Endothelial cell of umbilical vein (primary cell): ENCODE measurements at regions not wholly inside any gene's neighbourhood (a gene's known extent, or its start where the extent isn't known, plus 50 kb on each side); places are given as distances from the start of the nearest gene placed in this dataset.

Experiments used
- BruUV-seq: library from RNA; stranded (reverse); fragments of 400-500 nt; replicated peaks from 2 replicates; lab custom pipeline; 2021; lab: Mats Ljungman, UMichigan
- CTCF ChIA-PET: fragments of 300-600, 350-600 bp; sonication (Branson Sonifier 250); formaldehyde crosslinking; loops from one replicate; lab custom pipeline; 2021; ENCODE audit warnings: antibody characterized with exemption, inconsistent platforms; lab: Charles Lee
- POLR2A ChIA-PET: fragments of 300-600, 350-600 bp; sonication (Branson Sonifier 250); formaldehyde crosslinking; loops from one replicate; lab custom pipeline; 2021; ENCODE audit warnings: antibody characterized with exemption, inconsistent platforms; lab: Charles Lee
- DNase-seq: peaks from one replicate; pipeline ENCODE4 v3.0.0-alpha.2; 2011; ENCODE audit warnings: low read depth, low spot score
- FAIRE-seq: peaks from 2 replicates; lab custom pipeline; 2011; peaks lifted over from hg19 to GRCh38; lab: Jason Lieb, UNC
- H2AFZ ChIP-seq: 2 replicates; pipeline ENCODE4 v1.6.0; 2012; ENCODE audit warnings: low read depth, low read length, control low read depth, inconsistent platforms
- H3K27ac ChIP-seq: 2 replicates; pipeline ENCODE4 v1.5.1; 2011; ENCODE audit warnings: low read depth, mild to moderate bottlenecking, control low read depth, low read length, moderate library complexity; ENCODE audit not compliant: insufficient read depth
- H3K27me3 ChIP-seq, 2 experiments: 2 replicates each; pipeline versions ENCODE4 v1.6.0 to v1.6.1; 2011; ENCODE audit warnings: low read length in 2 of 2, mixed read lengths in 1 of 2; ENCODE audit not compliant: control insufficient read depth in 2 of 2, insufficient read depth in 2 of 2
- H3K36me3 ChIP-seq, 2 experiments: 2 replicates in 1 of 2; 3 replicates in 1 of 2; pipeline ENCODE4 v1.5.1; 2011; ENCODE audit warnings: low read length in 2 of 2, mild to moderate bottlenecking in 1 of 2, moderate library complexity in 1 of 2; ENCODE audit not compliant: control insufficient read depth in 2 of 2, insufficient read depth in 2 of 2; ENCODE audit errors: extremely low read depth in 1 of 2
- H3K4me1 ChIP-seq: 3 replicates; pipeline ENCODE4 v1.5.1; 2011; ENCODE audit warnings: mild to moderate bottlenecking, low read length; ENCODE audit not compliant: control insufficient read depth, insufficient read depth; ENCODE audit errors: extremely low read depth
- H3K4me2 ChIP-seq: 2 replicates; pipeline ENCODE4 v1.6.1; 2011; ENCODE audit warnings: low read length, control low read depth, mixed read lengths; ENCODE audit not compliant: insufficient read depth
- H3K4me3 ChIP-seq, 3 experiments: fragments of 200-600 bp in 1 of 3; sonication (generic), shearing (Covaris generic) in 1 of 3; replicated peaks in 1 of 3; 2 replicates each; pipeline ENCODE4 v1.5.1; 2011 to 2016; ENCODE audit warnings: control low read depth in 3 of 3, low read length in 3 of 3, mild to moderate bottlenecking in 2 of 3, inconsistent platforms in 1 of 3, low read depth in 1 of 3, moderate library complexity in 1 of 3; ENCODE audit not compliant: insufficient read depth in 1 of 3
- H3K79me2 ChIP-seq: 2 replicates; pipeline ENCODE4 v1.6.0; 2012; ENCODE audit warnings: low read length, inconsistent platforms; ENCODE audit not compliant: control insufficient read depth, insufficient read depth
- H3K9ac ChIP-seq: replicated peaks from 2 replicates; pipeline ENCODE3; 2011; ENCODE audit warnings: low read length, control low read depth; ENCODE audit not compliant: insufficient read depth; ENCODE audit errors: extremely low read depth
- H3K9me1 ChIP-seq: replicated peaks from 3 replicates; pipeline ENCODE4 v1.6.0; 2011; ENCODE audit warnings: mild to moderate bottlenecking, low read length; ENCODE audit not compliant: control insufficient read depth, insufficient read depth; ENCODE audit errors: extremely low read depth
- H3K9me3 ChIP-seq: replicated peaks from 2 replicates; pipeline ENCODE4 v1.5.1; 2012; ENCODE audit warnings: low read length, inconsistent platforms; ENCODE audit not compliant: control insufficient read depth, insufficient read depth
- H4K20me1 ChIP-seq: replicated peaks from 2 replicates; pipeline ENCODE3; 2011; ENCODE audit warnings: mild to moderate bottlenecking, low read length; ENCODE audit not compliant: control insufficient read depth, insufficient read depth; ENCODE audit errors: extremely low read depth
- CTCF ChIP-seq, 2 donors: IDR thresholded peaks; 1 replicate in 1 of 2; 2 replicates in 1 of 2; pipeline ENCODE4 v1.5.1; 2011; ENCODE audit warnings: low read length in 2 of 2, mild to moderate bottlenecking in 2 of 2, moderate library complexity in 2 of 2, control low read depth in 1 of 2, inconsistent platforms in 1 of 2, low read depth in 1 of 2; ENCODE audit not compliant: insufficient read depth in 1 of 2; ENCODE audit errors: extremely low read depth in 1 of 2
- EZH2 ChIP-seq: IDR thresholded peaks from 2 replicates; pipeline ENCODE4 v1.6.1; 2012; ENCODE audit warnings: borderline replicate concordance, low read depth, mild to moderate bottlenecking, moderate library complexity, low read length, inconsistent platforms; ENCODE audit not compliant: severe bottlenecking
- FOS ChIP-seq: IDR thresholded peaks from 2 replicates; pipeline ENCODE4 v1.6.1; 2011; ENCODE audit warnings: mild to moderate bottlenecking, low read length, moderate library complexity, borderline replicate concordance; ENCODE audit not compliant: insufficient read depth
- GATA2 ChIP-seq: IDR thresholded peaks from 2 replicates; pipeline ENCODE4 v1.7.0; 2011; ENCODE audit warnings: low read depth, mild to moderate bottlenecking, moderate library complexity, mixed read lengths, low read length; ENCODE audit not compliant: insufficient read length, insufficient read depth
- JUN ChIP-seq: IDR thresholded peaks from 2 replicates; pipeline ENCODE4 v1.6.1; 2011; ENCODE audit warnings: borderline replicate concordance, low read depth; ENCODE audit not compliant: insufficient read length, insufficient read depth
- MAX ChIP-seq: IDR thresholded peaks from 2 replicates; pipeline ENCODE4 v1.6.1; 2011; ENCODE audit not compliant: insufficient read depth, insufficient read length
- MYC ChIP-seq: IDR thresholded peaks from one replicate; pipeline ENCODE4 v1.6.1; 2011; ENCODE audit warnings: mild to moderate bottlenecking, low read depth, low read length
- POLR2A ChIP-seq: IDR thresholded peaks from 2 replicates; pipeline ENCODE4 v1.6.1; 2012; ENCODE audit warnings: low read depth, mild to moderate bottlenecking, control low read depth, low read length
- POLR2AphosphoS5 ChIP-seq: IDR thresholded peaks from 2 replicates; pipeline ENCODE4 v1.6.1; 2012; ENCODE audit warnings: low read depth, mild to moderate bottlenecking, control low read depth, low read length, moderate library complexity; ENCODE audit not compliant: insufficient read depth
- dilution Hi-C: fragments of 300-500 bp; cut with MboI; formaldehyde crosslinking; loops from one replicate; pipeline ENCODE4 v1.15.0; 2019; ENCODE audit warnings: low sequenced_read_pairs; ENCODE audit not compliant: extremely low pct_ligation_motif_present
- intact Hi-C: fragments of 100-400 bp; cut with micrococcal nuclease; formaldehyde crosslinking; loops from one replicate; pipeline ENCODE4 v1.10.0; 2022

GRCh38 chr4:166415749-166416148 is 542.7 kb downstream of the TLL1 start:
- dilution Hi-C loops (no loop called here), intact Hi-C loops (no loop called here)
- TF ChIP-seq MYC (no peak), EZH2 (no peak), FOS (no peak), MAX (no peak), POLR2A (no peak), GATA2 (no peak), JUN (no peak)
- no peaks in the 10 kb centered on the region for H3K27me3 ChIP-seq
- no peak overlapping the region for H2AFZ ChIP-seq
- no peaks in the 10 kb centered on the region for H3K9me3 ChIP-seq
- POLR2A ChIA-PET: no interaction called here
- H3K4me3 ChIP-seq: no peak overlapping the region
- BruUV-seq: no TSS peak
- FAIRE-seq: no peak
- H3K36me3 ChIP-seq: no peaks in the 10 kb centered on the region
- H3K27ac ChIP-seq: no peak overlapping the region
- H3K9ac ChIP-seq: no peak overlapping the region
- no peaks in the 10 kb centered on the region for H4K20me1 ChIP-seq
- no peaks in the 10 kb centered on the region for H3K79me2 ChIP-seq
- no peaks in the 10 kb centered on the region for H3K4me1 ChIP-seq
- CTCF ChIA-PET: interaction anchor here (1.0 kb wide), 1 partner anchor 9 kb away, joined by 3 read pairs; no protein-coding TSS in a partner anchor
- H3K9me1 ChIP-seq: no peaks in the 10 kb centered on the region
- no peak for DNase-seq
- H3K4me2 ChIP-seq: no peak overlapping the region

GRCh38 chr4:166421556-166422156 is 548.6 kb downstream of the TLL1 start:
- BruUV-seq: no TSS peak
- TF ChIP-seq CTCF (IDR thresholded peaks at IDR 0.05; ENCODE audit: extremely low read depth in 1 of 2, insufficient read depth in 1 of 2, low read depth in 1 of 2, low read length in 2 of 2) (no peak), JUN (no peak), MAX (no peak), POLR2AphosphoS5 (no peak), FOS (no peak), EZH2 (no peak), MYC (no peak), GATA2 (no peak), POLR2A (no peak)
- no peak overlapping the region for H2AFZ ChIP-seq
- no peak overlapping the region for H3K27ac ChIP-seq
- no peak for FAIRE-seq
- no peaks in the 10 kb centered on the region for H3K9me1 ChIP-seq
- CTCF ChIA-PET: no interaction called here
- H3K27me3 ChIP-seq: no peaks in the 10 kb centered on the region
- H3K9ac ChIP-seq: no peak overlapping the region
- intact Hi-C loops: no loop called here
- H3K4me3 ChIP-seq: no peak overlapping the region
- dilution Hi-C loops: no loop called here
- H3K4me2 ChIP-seq: no peak overlapping the region
- DNase-seq: no peak
- H3K4me1 ChIP-seq: no peaks in the 10 kb centered on the region
- POLR2A ChIA-PET: no interaction called here
- H3K36me3 ChIP-seq: no peaks in the 10 kb centered on the region
- no peaks in the 10 kb centered on the region for H4K20me1 ChIP-seq
- no peaks in the 10 kb centered on the region for H3K79me2 ChIP-seq
- no peaks in the 10 kb centered on the region for H3K9me3 ChIP-seq
